K562 (cell line): ENCODE measurements at regions not wholly inside any gene's neighbourhood (a gene's known extent, or its start where the extent isn't known, plus 50 kb on each side); places are given as distances from the start of the nearest gene placed in this dataset.
A peak's percentile ranks its signal among the peaks of the same experiment; 100 is the strongest.

Source experiments
- MAFF ChIP-seq: IDR thresholded peaks from 2 replicates; pipeline ENCODE4 v1.6.1; 2012; ENCODE audit warnings: low read length, improper control_type of control experiment
- TAF9B ChIP-seq: fragments of 450-650 bp; IDR thresholded peaks from 2 replicates; pipeline ENCODE4 v1.6.1; 2018; ENCODE audit warnings: mild to moderate bottlenecking; ENCODE audit not compliant: partially characterized antibody
- THAP12 ChIP-seq: fragments of 250-450 bp; sonication (Bioruptor Pico); IDR thresholded peaks from 2 replicates; pipeline ENCODE4 v1.9.0; 2021; ENCODE audit warnings: mild to moderate bottlenecking, inconsistent platforms
- ZMIZ1 ChIP-seq, 2 experiments: fragments of 150-350 bp in 1 of 2; IDR thresholded peaks; 2 replicates each; pipeline ENCODE4 v1.6.1; 2012 to 2016; ENCODE audit warnings: low read depth in 2 of 2, low read length in 2 of 2, mild to moderate bottlenecking in 1 of 2, moderate library complexity in 1 of 2
- TF ChIP-seq, protein P1 (sequence below): sonication (generic); formaldehyde crosslinking; IDR thresholded peaks from 2 replicates; pipeline ENCODE4 v1.8.0; 2023; ENCODE audit warnings: mild to moderate bottlenecking, missing genetic modification reagents

DNA sequence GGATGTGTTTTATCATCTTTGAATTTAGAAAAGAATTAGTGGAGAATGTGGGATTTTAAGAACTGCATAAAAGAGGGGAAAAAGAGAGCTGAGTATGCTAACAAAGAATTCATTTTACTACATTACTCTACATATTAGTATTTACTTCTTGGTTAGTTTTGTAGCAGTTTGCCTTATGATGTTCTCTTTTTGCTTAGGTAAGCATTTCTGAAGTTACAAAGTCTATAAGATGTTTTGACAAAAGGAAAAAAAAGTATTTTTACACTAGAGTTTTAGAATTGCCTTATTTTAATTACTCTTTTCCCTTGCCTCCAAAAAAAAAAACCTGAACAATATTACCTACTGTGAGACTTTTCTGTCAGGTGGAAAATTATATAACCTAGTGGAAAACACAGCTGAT is 739.5 kb upstream of the SLC39A10 start (continued):
- TF ChIP-seq, protein P1, sequence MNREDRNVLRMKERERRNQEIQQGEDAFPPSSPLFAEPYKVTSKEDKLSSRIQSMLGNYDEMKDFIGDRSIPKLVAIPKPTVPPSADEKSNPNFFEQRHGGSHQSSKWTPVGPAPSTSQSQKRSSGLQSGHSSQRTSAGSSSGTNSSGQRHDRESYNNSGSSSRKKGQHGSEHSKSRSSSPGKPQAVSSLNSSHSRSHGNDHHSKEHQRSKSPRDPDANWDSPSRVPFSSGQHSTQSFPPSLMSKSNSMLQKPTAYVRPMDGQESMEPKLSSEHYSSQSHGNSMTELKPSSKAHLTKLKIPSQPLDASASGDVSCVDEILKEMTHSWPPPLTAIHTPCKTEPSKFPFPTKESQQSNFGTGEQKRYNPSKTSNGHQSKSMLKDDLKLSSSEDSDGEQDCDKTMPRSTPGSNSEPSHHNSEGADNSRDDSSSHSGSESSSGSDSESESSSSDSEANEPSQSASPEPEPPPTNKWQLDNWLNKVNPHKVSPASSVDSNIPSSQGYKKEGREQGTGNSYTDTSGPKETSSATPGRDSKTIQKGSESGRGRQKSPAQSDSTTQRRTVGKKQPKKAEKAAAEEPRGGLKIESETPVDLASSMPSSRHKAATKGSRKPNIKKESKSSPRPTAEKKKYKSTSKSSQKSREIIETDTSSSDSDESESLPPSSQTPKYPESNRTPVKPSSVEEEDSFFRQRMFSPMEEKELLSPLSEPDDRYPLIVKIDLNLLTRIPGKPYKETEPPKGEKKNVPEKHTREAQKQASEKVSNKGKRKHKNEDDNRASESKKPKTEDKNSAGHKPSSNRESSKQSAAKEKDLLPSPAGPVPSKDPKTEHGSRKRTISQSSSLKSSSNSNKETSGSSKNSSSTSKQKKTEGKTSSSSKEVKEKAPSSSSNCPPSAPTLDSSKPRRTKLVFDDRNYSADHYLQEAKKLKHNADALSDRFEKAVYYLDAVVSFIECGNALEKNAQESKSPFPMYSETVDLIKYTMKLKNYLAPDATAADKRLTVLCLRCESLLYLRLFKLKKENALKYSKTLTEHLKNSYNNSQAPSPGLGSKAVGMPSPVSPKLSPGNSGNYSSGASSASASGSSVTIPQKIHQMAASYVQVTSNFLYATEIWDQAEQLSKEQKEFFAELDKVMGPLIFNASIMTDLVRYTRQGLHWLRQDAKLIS (CRISPR knock-in tag) = no peak
- no peak for TF ChIP-seq THAP12
- no peak for TF ChIP-seq TAF9B
- TF ChIP-seq ZMIZ1 (IDR thresholded peaks at IDR 0.05; ENCODE audit: low read depth in 2 of 2, low read length in 2 of 2) = no peak
- TF ChIP-seq MAFF = peak; percentile 81
